ENCODE measurements at regions not wholly inside any gene's neighbourhood (a gene's known extent, or its start where the extent isn't known, plus 50 kb on each side); places are given as distances from the start of the nearest gene placed in this dataset.

DNA sequence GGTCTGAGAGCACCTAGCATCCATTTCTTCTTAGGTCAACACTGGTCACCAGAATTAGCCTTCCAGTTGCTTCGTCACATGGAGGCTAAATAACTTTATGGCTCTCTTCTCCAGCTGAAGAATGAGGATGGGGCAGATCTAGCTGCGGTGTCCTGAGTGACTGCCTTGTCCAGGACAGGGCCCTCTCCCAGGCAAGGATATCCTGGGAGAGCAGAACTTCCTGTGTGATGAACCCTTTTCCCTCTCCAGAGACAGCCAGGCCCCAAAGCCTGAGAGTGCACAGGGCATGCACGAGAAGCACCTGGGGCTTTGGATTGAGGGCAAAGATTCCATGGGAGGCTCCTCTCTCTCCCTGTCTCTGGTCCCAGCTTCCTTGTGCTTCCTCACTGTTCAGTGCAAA, 108.2 kb upstream of the MAMLD1 start:
- Histone ChIP-seq H3K4me1 (ENCODE audit: insufficient read depth) (no peaks in the 10 kb centered on the region), H3K9me3 (ENCODE audit: low read depth) (no peaks in the 10 kb centered on the region), H3K79me2 (no peaks in the 10 kb centered on the region), H3K4me2 (no peak overlapping the region), H3K27ac (no peak overlapping the region), H4K20me1 (ENCODE audit: insufficient read depth, poor library complexity, severe bottlenecking) (no peaks in the 10 kb centered on the region), H3K9me2 (replicated peaks; ENCODE audit: insufficient read depth) (no peaks in the 10 kb centered on the region), H3K36me3 (replicated peaks; ENCODE audit: insufficient read depth, low read depth) (no peaks in the 10 kb centered on the region), H3K4me3 (no peak overlapping the region), H3K27me3 (no peaks in the 10 kb centered on the region), H2AFZ (no peak overlapping the region)
- no peak for DNase-seq (ENCODE audit: low spot score)
- 78% methylated on average over 3 of the region's 3 CpGs for WGBS (ENCODE audit: low lambda C conversion rate, missing lambda C conversion rate)
- TF ChIP-seq, protein P1, sequence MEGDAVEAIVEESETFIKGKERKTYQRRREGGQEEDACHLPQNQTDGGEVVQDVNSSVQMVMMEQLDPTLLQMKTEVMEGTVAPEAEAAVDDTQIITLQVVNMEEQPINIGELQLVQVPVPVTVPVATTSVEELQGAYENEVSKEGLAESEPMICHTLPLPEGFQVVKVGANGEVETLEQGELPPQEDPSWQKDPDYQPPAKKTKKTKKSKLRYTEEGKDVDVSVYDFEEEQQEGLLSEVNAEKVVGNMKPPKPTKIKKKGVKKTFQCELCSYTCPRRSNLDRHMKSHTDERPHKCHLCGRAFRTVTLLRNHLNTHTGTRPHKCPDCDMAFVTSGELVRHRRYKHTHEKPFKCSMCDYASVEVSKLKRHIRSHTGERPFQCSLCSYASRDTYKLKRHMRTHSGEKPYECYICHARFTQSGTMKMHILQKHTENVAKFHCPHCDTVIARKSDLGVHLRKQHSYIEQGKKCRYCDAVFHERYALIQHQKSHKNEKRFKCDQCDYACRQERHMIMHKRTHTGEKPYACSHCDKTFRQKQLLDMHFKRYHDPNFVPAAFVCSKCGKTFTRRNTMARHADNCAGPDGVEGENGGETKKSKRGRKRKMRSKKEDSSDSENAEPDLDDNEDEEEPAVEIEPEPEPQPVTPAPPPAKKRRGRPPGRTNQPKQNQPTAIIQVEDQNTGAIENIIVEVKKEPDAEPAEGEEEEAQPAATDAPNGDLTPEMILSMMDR (IDR thresholded peaks at IDR 0.05; ENCODE audit: poor library complexity), result no peak

DNA sequence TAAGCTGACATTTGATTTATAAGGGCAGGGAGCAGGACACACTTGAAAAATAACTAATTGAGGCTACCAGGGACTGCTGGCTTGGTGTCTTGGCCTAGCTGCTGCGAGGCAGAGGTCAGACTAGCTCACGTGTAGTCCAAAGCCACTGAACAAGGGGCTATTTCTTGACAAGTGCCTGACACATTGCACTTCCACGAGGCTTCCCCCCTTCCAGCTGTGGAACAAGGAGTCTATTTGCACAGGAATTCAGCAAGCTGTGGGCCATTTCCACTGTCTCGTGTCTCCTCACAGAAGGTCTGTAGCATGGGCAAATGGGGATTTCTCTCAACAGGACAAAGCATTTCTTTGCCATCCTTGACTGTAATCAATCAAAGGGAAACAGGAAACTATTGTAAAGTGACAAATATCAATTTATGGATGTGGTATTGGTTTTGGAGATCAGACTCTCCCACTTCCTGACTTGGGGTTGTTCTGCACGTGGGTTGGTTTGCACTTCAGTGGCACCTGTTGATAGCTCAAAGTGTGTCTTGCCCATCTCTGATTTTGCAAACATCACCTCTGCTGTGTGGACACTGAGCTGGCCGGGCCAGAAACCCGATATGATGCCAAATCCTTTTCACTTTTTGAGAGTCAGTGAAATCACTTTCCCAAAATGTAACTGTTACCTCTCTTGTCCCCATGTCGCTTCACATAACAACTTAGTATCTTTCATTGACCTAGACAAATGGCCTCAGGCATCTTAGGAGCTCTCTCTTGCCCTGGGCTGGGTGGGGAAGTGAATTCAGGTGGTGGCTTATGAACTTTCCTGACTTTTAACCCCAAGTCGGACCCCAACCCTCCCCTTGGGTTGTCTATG, 107.4 kb upstream of the MAMLD1 start:
- no peaks in the 10 kb centered on the region for H3K27me3 ChIP-seq
- 65% methylated on average over 9 of the region's 9 CpGs for WGBS (ENCODE audit: low lambda C conversion rate, missing lambda C conversion rate)
- H3K36me3 ChIP-seq (replicated peaks; ENCODE audit: insufficient read depth, low read depth), result no peaks in the 10 kb centered on the region
- no peaks in the 10 kb centered on the region for H3K4me1 ChIP-seq (ENCODE audit: insufficient read depth)
- H3K4me3 ChIP-seq, result no peak overlapping the region
- no peak overlapping the region for H2AFZ ChIP-seq
- no peaks in the 10 kb centered on the region for H3K9me3 ChIP-seq (ENCODE audit: low read depth)
- H3K79me2 ChIP-seq, result no peaks in the 10 kb centered on the region
- DNase-seq (ENCODE audit: low spot score), result no peak
- H3K27ac ChIP-seq, result no peak overlapping the region
- TF ChIP-seq, protein P1 (IDR thresholded peaks at IDR 0.05; ENCODE audit: poor library complexity), result no peak
- TF ChIP-seq EZH2 (IDR thresholded peaks at IDR 0.05; ENCODE audit: borderline replicate concordance), result no peak
- TF ChIP-seq EZH2phosphoT487 (IDR thresholded peaks at IDR 0.05; ENCODE audit: low read depth, severe bottlenecking, unreplicated experiment), result no peak
- no peak overlapping the region for H3K4me2 ChIP-seq
- no peaks in the 10 kb centered on the region for H3K9me2 ChIP-seq (replicated peaks; ENCODE audit: insufficient read depth)
- H4K20me1 ChIP-seq (ENCODE audit: insufficient read depth, poor library complexity, severe bottlenecking), result no peaks in the 10 kb centered on the region

DNA sequence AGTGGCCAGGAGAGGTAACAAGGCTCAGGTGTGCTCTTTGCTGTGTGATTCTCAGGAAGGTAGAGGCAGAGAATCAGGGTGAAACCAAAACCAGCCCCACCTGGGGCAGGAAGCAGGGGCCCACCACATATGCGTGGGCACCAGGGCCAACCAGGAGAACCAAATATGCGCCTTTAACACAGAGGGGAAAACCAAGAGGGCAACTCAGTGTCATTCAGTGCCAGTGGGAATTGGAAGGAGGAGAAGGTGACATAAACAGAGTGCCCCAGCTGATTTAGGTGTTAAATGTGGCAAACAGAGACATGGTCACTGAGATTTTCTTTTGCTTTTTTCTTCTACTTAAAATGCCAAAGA, 106.8 kb upstream of the MAMLD1 start:
- DNase-seq (ENCODE audit: low spot score), result no peak
- 77% methylated on average over 2 of the region's 2 CpGs for WGBS (ENCODE audit: low lambda C conversion rate, missing lambda C conversion rate)
- H3K4me2 ChIP-seq, result no peak overlapping the region
- no peaks in the 10 kb centered on the region for H3K9me2 ChIP-seq (replicated peaks; ENCODE audit: insufficient read depth)
- H3K4me1 ChIP-seq (ENCODE audit: insufficient read depth), result no peaks in the 10 kb centered on the region
- H3K79me2 ChIP-seq, result no peaks in the 10 kb centered on the region
- H3K4me3 ChIP-seq, result no peak overlapping the region
- H3K36me3 ChIP-seq (replicated peaks; ENCODE audit: insufficient read depth, low read depth), result no peaks in the 10 kb centered on the region
- H3K9me3 ChIP-seq (ENCODE audit: low read depth), result no peaks in the 10 kb centered on the region
- no peak overlapping the region for H3K27ac ChIP-seq
- H2AFZ ChIP-seq, result no peak overlapping the region
- H4K20me1 ChIP-seq (ENCODE audit: insufficient read depth, poor library complexity, severe bottlenecking), result no peaks in the 10 kb centered on the region
- no peaks in the 10 kb centered on the region for H3K27me3 ChIP-seq
- TF ChIP-seq, protein P1 (IDR thresholded peaks at IDR 0.05; ENCODE audit: poor library complexity), result no peak
- no peak for TF ChIP-seq EZH2phosphoT487 (IDR thresholded peaks at IDR 0.05; ENCODE audit: low read depth, severe bottlenecking, unreplicated experiment)
- no peak for TF ChIP-seq EZH2 (IDR thresholded peaks at IDR 0.05; ENCODE audit: borderline replicate concordance)
